ENCODE measurements at regions not wholly inside any gene's neighbourhood (a gene's known extent, or its start where the extent isn't known, plus 50 kb on each side); places are given as distances from the start of the nearest gene placed in this dataset.

GRCh38 chr1:117798550-117798949 lies 130.9 kb downstream of the GDAP2 start:
- TF ChIP-seq CTCF (IDR thresholded peaks at IDR 0.05; ENCODE audit: poor library complexity): no peak
- no peak for TF ChIP-seq EZH2 (IDR thresholded peaks at IDR 0.05; ENCODE audit: borderline replicate concordance)
- TF ChIP-seq EZH2phosphoT487 (IDR thresholded peaks at IDR 0.05; ENCODE audit: low read depth, severe bottlenecking, unreplicated experiment): no peak

Measured in hepatocyte (in vitro differentiated cells).